H1 (cell line): ENCODE measurements at regions not wholly inside any gene's neighbourhood (a gene's known extent, or its start where the extent isn't known, plus 50 kb on each side); places are given as distances from the start of the nearest gene placed in this dataset.

Experiments used
- CTCF ChIA-PET: fragments of 300-600 bp; sonication (Branson Sonifier 250); formaldehyde crosslinking; loops from one replicate; lab custom pipeline; 2021; ENCODE audit not compliant: partially characterized antibody; lab: Charles Lee
- POLR2A ChIA-PET: fragments of 300-600 bp; sonication (Branson Sonifier 250); formaldehyde crosslinking; loops from one replicate; lab custom pipeline; 2021; ENCODE audit warnings: inconsistent platforms; ENCODE audit not compliant: partially characterized antibody; lab: Charles Lee
- DNase-seq, 2 experiments: peaks; one replicate each; pipeline versions ENCODE4 v3.0.0 to v3.0.0-alpha.2; 2010 to 2022; ENCODE audit warnings: low spot score in 2 of 2, low read depth in 1 of 2, mixed read lengths in 1 of 2
- FAIRE-seq: peaks from 2 replicates; lab custom pipeline; 2011; peaks lifted over from hg19 to GRCh38; lab: Jason Lieb, UNC
- H2AFZ ChIP-seq: 2 replicates; pipeline ENCODE4 v1.8.1; 2012; ENCODE audit warnings: low read length, inconsistent platforms
- H2AK5ac ChIP-seq: 2 replicates; pipeline ENCODE4 v1.6.1; 2013; ENCODE audit warnings: low read depth, low read length
- H2BK120ac ChIP-seq: replicated peaks from 2 replicates; pipeline ENCODE3; 2013; ENCODE audit warnings: low read depth, low read length, inconsistent platforms
- H2BK12ac ChIP-seq: 2 replicates; pipeline ENCODE4 v1.6.1; 2013; ENCODE audit warnings: low read depth, low read length
- H2BK15ac ChIP-seq: 2 replicates; pipeline ENCODE4 v1.6.1; 2013; ENCODE audit warnings: low read length
- H2BK20ac ChIP-seq: 2 replicates; pipeline ENCODE4 v1.6.1; 2013; ENCODE audit warnings: low read length
- H2BK5ac ChIP-seq: 2 replicates; pipeline ENCODE4 v1.6.1; 2013; ENCODE audit warnings: low read depth, low read length
- H3K14ac ChIP-seq: 2 replicates; pipeline ENCODE4 v1.6.1; 2013; ENCODE audit warnings: inconsistent platforms; ENCODE audit not compliant: insufficient read length
- H3K18ac ChIP-seq: 2 replicates; pipeline ENCODE4 v1.6.1; 2013; ENCODE audit warnings: low read length; ENCODE audit errors: extremely low read depth
- H3K23ac ChIP-seq: 2 replicates; pipeline ENCODE4 v1.6.1; 2013; ENCODE audit warnings: inconsistent platforms; ENCODE audit not compliant: insufficient read length
- H3K23me2 ChIP-seq: 2 replicates; pipeline ENCODE4 v1.6.1; 2013; ENCODE audit warnings: low read depth, low read length
- H3K27ac ChIP-seq: 2 replicates; pipeline ENCODE4 v1.6.1; 2011; ENCODE audit warnings: low read depth, low read length, inconsistent platforms
- H3K27me3 ChIP-seq, 4 experiments: replicated peaks in 1 of 4; 1 replicate in 1 of 4; 2 replicates in 3 of 4; pipeline versions ENCODE4 v1.6.1 to v1.8.1; 2011 to 2013; ENCODE audit warnings: low read length in 3 of 4, mild to moderate bottlenecking in 3 of 4, inconsistent platforms in 2 of 4, mixed read lengths in 2 of 4, moderate library complexity in 1 of 4; ENCODE audit not compliant: control insufficient read depth in 3 of 4, insufficient read depth in 3 of 4; ENCODE audit errors: extremely low read depth in 1 of 4
- H3K36me3 ChIP-seq, 4 experiments: 2 replicates each; pipeline versions ENCODE4 v1.6.1 to v1.8.1; 2011 to 2013; ENCODE audit warnings: mild to moderate bottlenecking in 4 of 4, low read length in 3 of 4, moderate library complexity in 2 of 4, control low read depth in 1 of 4, inconsistent platforms in 1 of 4; ENCODE audit not compliant: insufficient read depth in 4 of 4, control insufficient read depth in 2 of 4
- H3K4ac ChIP-seq: replicated peaks from 2 replicates; pipeline ENCODE3; 2013; ENCODE audit warnings: low read length, low read depth, mixed read lengths, inconsistent platforms; ENCODE audit not compliant: insufficient read length
- H3K4me1 ChIP-seq, 4 experiments: replicated peaks in 1 of 4; 1 replicate in 1 of 4; 2 replicates in 3 of 4; pipeline versions ENCODE4 v1.6.1 to v1.8.1; 2011 to 2013; ENCODE audit warnings: low read length in 3 of 4, inconsistent platforms in 2 of 4, mixed read lengths in 1 of 4; ENCODE audit not compliant: insufficient read depth in 4 of 4, control insufficient read depth in 3 of 4
- H3K4me2 ChIP-seq, 2 experiments: 2 replicates each; pipeline versions ENCODE4 v1.6.1 to v1.8.1; 2011 to 2013; ENCODE audit warnings: low read depth in 2 of 2, low read length in 2 of 2, control low read depth in 1 of 2, inconsistent platforms in 1 of 2, mild to moderate bottlenecking in 1 of 2; ENCODE audit not compliant: insufficient read depth in 1 of 2
- H3K4me3 ChIP-seq, 4 experiments: fragments of 200-600, 300-600 bp in 1 of 4; sonication (generic), shearing (Covaris generic), sonication (Bioruptor Twin) in 1 of 4; 2 replicates each; pipeline versions ENCODE4 v1.5.1 to v1.8.1; 2011 to 2016; ENCODE audit warnings: low read length in 4 of 4, low read depth in 3 of 4, control low read depth in 2 of 4, inconsistent platforms in 2 of 4, mild to moderate bottlenecking in 2 of 4, mixed read lengths in 1 of 4, moderate library complexity in 1 of 4; ENCODE audit not compliant: insufficient read depth in 2 of 4; ENCODE audit errors: extremely low read depth in 1 of 4
- H3K56ac ChIP-seq: replicated peaks from 2 replicates; pipeline ENCODE3; 2013; ENCODE audit warnings: low read depth, mild to moderate bottlenecking, mixed read lengths, low read length, inconsistent platforms; ENCODE audit not compliant: insufficient read length
- H3K79me1 ChIP-seq: 2 replicates; pipeline ENCODE4 v1.6.1; 2013; ENCODE audit warnings: low read depth, low read length, control low read depth
- H3K79me2 ChIP-seq, 2 experiments: 2 replicates each; pipeline versions ENCODE4 v1.6.1 to v1.8.1; 2012 to 2013; ENCODE audit warnings: low read length in 2 of 2, mild to moderate bottlenecking in 2 of 2, inconsistent platforms in 1 of 2; ENCODE audit not compliant: insufficient read depth in 2 of 2, control insufficient read depth in 1 of 2
- H3K9ac ChIP-seq, 4 experiments: replicated peaks in 1 of 4; 1 replicate in 1 of 4; 2 replicates in 3 of 4; pipeline versions ENCODE4 v1.6.1 to v1.8.1; 2011 to 2013; ENCODE audit warnings: low read depth in 3 of 4, low read length in 3 of 4, control low read depth in 2 of 4, mild to moderate bottlenecking in 2 of 4, moderate library complexity in 2 of 4, inconsistent platforms in 1 of 4; ENCODE audit errors: extremely low read depth in 1 of 4
- H3K9me3 ChIP-seq, 2 experiments: 2 replicates each; pipeline versions ENCODE4 v1.6.1 to v1.8.1; 2012 to 2013; ENCODE audit warnings: mild to moderate bottlenecking in 2 of 2, moderate library complexity in 2 of 2, control low read depth in 1 of 2, inconsistent platforms in 1 of 2, low read depth in 1 of 2, low read length in 1 of 2, mixed read lengths in 1 of 2; ENCODE audit not compliant: insufficient read depth in 2 of 2
- H4K20me1 ChIP-seq, 2 experiments: replicated peaks in 1 of 2; 2 replicates each; pipeline versions ENCODE3 to v1.8.1; 2011 to 2013; ENCODE audit warnings: inconsistent platforms in 2 of 2, low read length in 2 of 2, mild to moderate bottlenecking in 1 of 2; ENCODE audit not compliant: insufficient read depth in 2 of 2, control insufficient read depth in 1 of 2
- H4K5ac ChIP-seq: 2 replicates; pipeline ENCODE4 v1.6.1; 2013; ENCODE audit warnings: low read length, low read depth, mixed read lengths, inconsistent platforms; ENCODE audit not compliant: insufficient read length
- H4K8ac ChIP-seq: 2 replicates; pipeline ENCODE4 v1.8.0; 2013; ENCODE audit warnings: mild to moderate bottlenecking, moderate library complexity, low read length, inconsistent platforms; ENCODE audit not compliant: insufficient read depth; ENCODE audit errors: extremely low read depth
- H4K91ac ChIP-seq: replicated peaks from 2 replicates; pipeline ENCODE3; 2013; ENCODE audit warnings: low read length, mixed read lengths, inconsistent platforms; ENCODE audit not compliant: insufficient read length
- ATF2 ChIP-seq: IDR thresholded peaks from 2 replicates; pipeline ENCODE4 v1.6.1; 2012; ENCODE audit warnings: low read length, inconsistent platforms
- EP300 ChIP-seq, 2 experiments: IDR thresholded peaks; 1 replicate in 1 of 2; 2 replicates in 1 of 2; pipeline ENCODE4 v1.6.1; 2011 to 2012; ENCODE audit warnings: low read depth in 2 of 2, low read length in 2 of 2, mild to moderate bottlenecking in 2 of 2, borderline replicate concordance in 1 of 2, inconsistent platforms in 1 of 2, moderate library complexity in 1 of 2
- HDAC2 ChIP-seq, 2 experiments: fragments of 300-600 bp in 1 of 2; sonication (generic) in 1 of 2; IDR thresholded peaks; 2 replicates each; pipeline ENCODE4 v1.6.1; 2011 to 2012; ENCODE audit warnings: low read depth in 2 of 2, low read length in 2 of 2, mild to moderate bottlenecking in 2 of 2, moderate library complexity in 2 of 2, borderline replicate concordance in 1 of 2, inconsistent platforms in 1 of 2
- MAX ChIP-seq: IDR thresholded peaks from 2 replicates; pipeline ENCODE4 v1.6.1; 2012; ENCODE audit warnings: inconsistent platforms
- RBBP5 ChIP-seq: IDR thresholded peaks from 2 replicates; pipeline ENCODE4 v1.7.1; 2012; ENCODE audit warnings: low read depth, mild to moderate bottlenecking, inconsistent platforms, low read length, moderate library complexity, borderline replicate concordance
- SAP30 ChIP-seq: fragments of 300-600 bp; sonication (generic); IDR thresholded peaks from 2 replicates; pipeline ENCODE4 v1.7.1; 2012; ENCODE audit warnings: low read length, moderate library complexity, mild to moderate bottlenecking, inconsistent platforms; ENCODE audit not compliant: insufficient read depth, insufficient replicate concordance
- TCF12 ChIP-seq: IDR thresholded peaks from 2 replicates; pipeline ENCODE4 v1.6.1; 2011; ENCODE audit warnings: low read depth, mild to moderate bottlenecking, low read length
- WGBS, 2 experiments: shearing (Covaris generic) in 1 of 2; methylation state at CpG; one replicate each; pipeline versions ENCODE4 v1.1.6 to v1.1.7; 2013 to 2015; ENCODE audit warnings: low lambda C conversion rate in 2 of 2, mixed read lengths in 2 of 2, inconsistent platforms in 1 of 2, low coverage in 1 of 2, missing lambda C conversion rate in 1 of 2; ENCODE audit not compliant: insufficient replicate concordance in 2 of 2, insufficient coverage in 1 of 2, insufficient read length in 1 of 2; ENCODE audit errors: extremely low coverage in 1 of 2, missing lambda C conversion rate in 1 of 2; 5-methylcytosine and 5-hydroxymethylcytosine counted together
- TF ChIP-seq, protein P1 (sequence below), 3 experiments: IDR thresholded peaks; 1 replicate in 2 of 3; 2 replicates in 1 of 3; pipeline versions ENCODE4 v1.5.1 to v1.6.1; 2011; ENCODE audit warnings: low read length in 3 of 3, mild to moderate bottlenecking in 3 of 3, inconsistent platforms in 2 of 3, low read depth in 1 of 3, moderate library complexity in 1 of 3; ENCODE audit not compliant: insufficient read depth in 1 of 3; ENCODE audit errors: control extremely low read depth in 1 of 3

DNA sequence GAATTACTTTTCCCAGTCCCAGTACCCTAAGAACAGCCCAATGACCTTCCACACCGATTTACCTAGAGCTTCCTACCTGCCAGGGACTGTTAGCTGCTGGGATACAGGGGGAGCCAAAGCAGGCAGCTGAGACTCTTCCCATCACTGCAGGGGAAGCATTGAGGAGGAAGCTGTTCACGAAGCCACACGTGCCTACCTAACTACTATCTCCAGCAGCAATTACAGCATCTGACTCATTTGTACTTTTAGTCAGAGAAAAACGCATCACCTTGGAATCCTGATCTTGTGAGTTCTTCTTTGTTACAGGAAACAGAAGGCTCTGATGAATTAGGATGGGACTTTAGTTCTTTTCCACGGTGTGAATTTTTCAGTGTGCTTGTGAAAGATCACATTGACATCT is 113.7 kb upstream of the DHX40 start:
- no peak overlapping the region for H3K14ac ChIP-seq
- no peak overlapping the region for H3K56ac ChIP-seq

More for the DNA sequence above, 113.7 kb upstream of the DHX40 start:
- Histone ChIP-seq H4K8ac (no peak overlapping the region), H3K18ac (no peak overlapping the region), H3K4ac (no peak overlapping the region), H3K4me3 (no peak overlapping the region), H4K20me1 (no peaks in the 10 kb centered on the region), H3K4me2 (no peak overlapping the region), H2AFZ (peak overlapping the region; percentile 96; the same call in 1 of the 2 replicates), H3K4me1 (no peaks in the 10 kb centered on the region), H3K27me3 (no peaks in the 10 kb centered on the region), H3K9me3 (no peaks in the 10 kb centered on the region), H3K23me2 (no peaks in the 10 kb centered on the region), H3K79me1 (no peaks in the 10 kb centered on the region), H4K5ac (no peak overlapping the region), H3K27ac (no peak overlapping the region), H3K36me3 (no peaks in the 10 kb centered on the region), H3K79me2 (no peaks in the 10 kb centered on the region), H2AK5ac (no peak overlapping the region), H2BK5ac (no peak overlapping the region), H3K9ac (no peak overlapping the region), H2BK120ac (no peak overlapping the region), H3K23ac (no peak overlapping the region), H2BK12ac (no peak overlapping the region), H4K91ac (no peak overlapping the region), H2BK15ac (no peak overlapping the region), H2BK20ac (no peak overlapping the region)
- 61% methylated on average over 5 of the region's 5 CpGs; no CpG with 5 or more reads in 1 of the 2 experiments for WGBS, 2 experiments
- ChIA-PET POLR2A (interaction anchor here (0.6 kb wide), 1 partner anchor 113 kb away, joined by 4 read pairs; the partner anchor contains the start of gene DHX40), CTCF (interaction anchor here (0.8 to 2.9 kb wide), 7 partner anchors 10 to 191 kb away, joined by 3 to 15 read pairs (median 3); no protein-coding TSS in a partner anchor)
- no peak for FAIRE-seq
- TF ChIP-seq, protein P1, sequence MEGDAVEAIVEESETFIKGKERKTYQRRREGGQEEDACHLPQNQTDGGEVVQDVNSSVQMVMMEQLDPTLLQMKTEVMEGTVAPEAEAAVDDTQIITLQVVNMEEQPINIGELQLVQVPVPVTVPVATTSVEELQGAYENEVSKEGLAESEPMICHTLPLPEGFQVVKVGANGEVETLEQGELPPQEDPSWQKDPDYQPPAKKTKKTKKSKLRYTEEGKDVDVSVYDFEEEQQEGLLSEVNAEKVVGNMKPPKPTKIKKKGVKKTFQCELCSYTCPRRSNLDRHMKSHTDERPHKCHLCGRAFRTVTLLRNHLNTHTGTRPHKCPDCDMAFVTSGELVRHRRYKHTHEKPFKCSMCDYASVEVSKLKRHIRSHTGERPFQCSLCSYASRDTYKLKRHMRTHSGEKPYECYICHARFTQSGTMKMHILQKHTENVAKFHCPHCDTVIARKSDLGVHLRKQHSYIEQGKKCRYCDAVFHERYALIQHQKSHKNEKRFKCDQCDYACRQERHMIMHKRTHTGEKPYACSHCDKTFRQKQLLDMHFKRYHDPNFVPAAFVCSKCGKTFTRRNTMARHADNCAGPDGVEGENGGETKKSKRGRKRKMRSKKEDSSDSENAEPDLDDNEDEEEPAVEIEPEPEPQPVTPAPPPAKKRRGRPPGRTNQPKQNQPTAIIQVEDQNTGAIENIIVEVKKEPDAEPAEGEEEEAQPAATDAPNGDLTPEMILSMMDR (IDR thresholded peaks at IDR 0.05; ENCODE audit: control extremely low read depth in 1 of 3, insufficient read depth in 1 of 3, low read depth in 1 of 3, low read length in 3 of 3), result peak in 2 of 3 experiments; percentile 5 to 24; a peak in 2 of 4 replicates
- TF ChIP-seq MAX, result peak; percentile 44
- no peak for TF ChIP-seq HDAC2 (IDR thresholded peaks at IDR 0.05; ENCODE audit: borderline replicate concordance in 1 of 2, low read depth in 2 of 2, low read length in 2 of 2)
- no peak for TF ChIP-seq SAP30
- no peak for TF ChIP-seq RBBP5
- no peak for TF ChIP-seq ATF2
- TF ChIP-seq TCF12, result no peak
- no peak for TF ChIP-seq EP300 (IDR thresholded peaks at IDR 0.05; ENCODE audit: borderline replicate concordance in 1 of 2, low read depth in 2 of 2, low read length in 2 of 2)
- no peak for DNase-seq
